Activated T-helper 1 cell treated with Interleukin-2 at 50 U/mL for 16 hours (primary cell): ENCODE measurements at regions not wholly inside any gene's neighbourhood (a gene's known extent, or its start where the extent isn't known, plus 50 kb on each side); places are given as distances from the start of the nearest gene placed in this dataset.
"Not testable (repeated sequence)": the region's sequence is repeated elsewhere in the genome, so short reads cannot be mapped to it uniquely, and the experiment has no call there.

Source experiments
- DNase-seq: peaks from one replicate; pipeline ENCODE4 v3.0.0-alpha.2; 2020; ENCODE audit warnings: low read depth

DNA sequence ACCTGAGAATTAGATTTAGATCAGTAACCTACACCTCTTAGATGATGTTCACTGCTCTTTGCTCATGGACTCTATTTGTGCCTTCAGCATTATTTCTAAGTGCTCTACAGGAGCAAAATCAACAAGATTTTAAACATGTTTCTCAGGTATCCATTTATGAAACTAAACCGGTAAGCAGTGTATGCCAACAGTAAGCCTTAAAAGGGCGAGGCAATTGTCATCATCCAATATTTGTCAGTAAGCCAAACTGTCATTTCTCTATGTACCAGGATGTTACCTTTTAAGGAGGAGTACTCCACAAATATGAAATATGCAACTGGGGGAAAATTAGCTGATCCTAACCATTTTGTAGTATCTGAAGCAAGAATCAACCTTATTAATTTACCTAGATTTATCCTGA, 69.6 kb upstream of the ZNF184 start:
- DNase-seq = no peak

DNA sequence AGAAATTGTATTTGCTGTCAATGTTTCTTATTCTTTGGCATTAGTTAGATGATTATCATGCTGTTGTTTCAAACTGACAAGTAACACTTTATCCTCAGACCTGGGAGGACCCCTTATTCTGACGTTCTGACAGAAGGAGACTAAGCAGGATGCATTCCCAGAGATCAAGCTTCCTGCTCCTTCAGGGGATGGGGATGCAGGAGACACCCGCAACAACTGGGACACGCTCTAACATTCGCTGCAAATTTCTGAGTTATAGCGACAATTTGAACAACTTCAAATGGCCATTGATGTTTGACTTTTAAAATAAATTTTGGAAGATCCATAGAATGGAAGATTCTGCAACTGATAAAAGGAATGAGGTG, 69.0 kb upstream of the ZNF184 start:
- no peak for DNase-seq

DNA sequence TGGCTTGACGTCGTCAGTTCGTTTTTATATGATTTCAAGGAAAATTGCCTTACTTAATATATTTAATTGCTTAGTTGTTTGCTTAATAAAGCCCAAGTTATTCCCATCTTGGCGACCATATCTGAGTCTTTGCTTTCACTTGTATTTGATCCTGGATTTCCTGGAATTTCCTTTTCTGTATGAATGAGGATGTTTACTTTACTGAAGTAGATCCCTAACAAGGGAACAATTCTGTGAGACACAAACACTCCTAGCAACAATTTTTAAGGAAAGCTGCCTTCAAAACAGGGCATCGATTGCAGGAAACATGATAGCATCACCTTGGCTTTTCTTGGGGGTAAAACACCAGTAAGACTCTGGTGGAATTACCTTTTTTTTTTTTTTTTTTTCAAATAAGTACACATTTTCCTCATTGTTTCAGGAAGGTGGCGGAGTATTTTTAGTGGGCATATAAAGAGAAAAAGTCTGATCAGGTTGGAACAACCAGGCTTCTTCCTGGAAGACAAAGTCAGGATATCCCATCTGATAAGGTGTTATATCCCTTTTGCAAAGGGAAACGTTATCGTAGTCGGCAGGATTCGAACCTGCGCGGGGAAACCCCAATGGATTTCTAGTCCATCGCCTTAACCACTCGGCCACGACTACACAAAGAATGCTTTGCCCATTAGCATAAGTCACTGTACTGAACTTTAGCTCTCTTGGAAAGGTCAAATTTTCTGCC, 68.5 kb upstream of the ZNF184 start:
- no peak for DNase-seq

DNA sequence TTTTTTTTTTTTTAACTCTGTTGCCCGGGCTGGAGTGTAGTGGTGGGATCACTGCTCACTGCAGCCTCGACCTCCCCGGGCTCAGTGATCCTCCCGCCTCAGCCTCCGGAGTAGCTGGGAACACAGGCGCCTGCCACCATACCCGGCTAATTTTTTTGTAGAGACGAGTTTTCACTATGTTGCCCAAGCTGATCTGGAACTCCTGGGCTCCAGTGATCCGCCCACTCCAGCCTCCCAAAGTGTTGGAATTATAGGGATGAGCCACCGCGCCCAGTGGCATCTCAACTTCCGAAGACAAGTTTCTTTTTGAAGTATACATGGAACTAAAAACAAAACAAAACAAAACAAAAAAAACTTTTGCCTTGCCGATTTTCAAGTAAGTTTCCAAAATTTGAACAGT, 66.6 kb upstream of the ZNF184 start:
- no peak for DNase-seq

DNA sequence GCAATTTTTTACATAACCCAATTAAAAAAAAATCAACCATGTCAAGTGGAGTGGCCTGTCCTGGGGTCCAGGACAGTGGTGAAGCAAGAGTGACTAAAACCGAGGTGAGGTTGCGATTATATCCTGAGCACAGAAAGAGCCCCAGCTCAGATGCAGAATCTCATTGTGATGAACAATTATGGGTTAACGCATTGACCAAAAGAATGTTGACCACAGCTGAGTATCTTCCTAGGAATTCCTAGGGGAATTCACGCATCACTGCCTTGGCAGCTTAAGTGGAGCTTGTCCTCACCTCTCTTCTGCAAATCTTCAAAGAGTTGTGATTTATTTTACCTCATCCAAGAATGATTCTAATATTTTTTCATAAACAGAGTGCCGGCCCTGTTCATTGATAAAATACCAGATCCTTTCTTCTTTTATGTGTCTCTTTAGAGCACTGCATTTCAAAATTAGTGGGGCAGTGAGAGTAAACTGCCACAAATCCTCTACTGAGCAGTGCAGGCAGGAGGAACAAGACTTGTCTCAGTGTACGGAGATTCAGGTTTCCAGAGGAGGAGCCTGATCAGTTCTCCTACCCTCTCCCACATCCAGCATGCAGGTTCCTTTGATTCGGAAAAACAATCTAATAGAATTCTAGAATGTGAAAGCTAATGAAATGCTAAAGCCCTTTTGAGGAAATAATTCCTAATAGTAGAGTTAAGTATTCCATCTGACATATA, 60.1 kb upstream of the ZNF184 start:
- no peak for DNase-seq

DNA sequence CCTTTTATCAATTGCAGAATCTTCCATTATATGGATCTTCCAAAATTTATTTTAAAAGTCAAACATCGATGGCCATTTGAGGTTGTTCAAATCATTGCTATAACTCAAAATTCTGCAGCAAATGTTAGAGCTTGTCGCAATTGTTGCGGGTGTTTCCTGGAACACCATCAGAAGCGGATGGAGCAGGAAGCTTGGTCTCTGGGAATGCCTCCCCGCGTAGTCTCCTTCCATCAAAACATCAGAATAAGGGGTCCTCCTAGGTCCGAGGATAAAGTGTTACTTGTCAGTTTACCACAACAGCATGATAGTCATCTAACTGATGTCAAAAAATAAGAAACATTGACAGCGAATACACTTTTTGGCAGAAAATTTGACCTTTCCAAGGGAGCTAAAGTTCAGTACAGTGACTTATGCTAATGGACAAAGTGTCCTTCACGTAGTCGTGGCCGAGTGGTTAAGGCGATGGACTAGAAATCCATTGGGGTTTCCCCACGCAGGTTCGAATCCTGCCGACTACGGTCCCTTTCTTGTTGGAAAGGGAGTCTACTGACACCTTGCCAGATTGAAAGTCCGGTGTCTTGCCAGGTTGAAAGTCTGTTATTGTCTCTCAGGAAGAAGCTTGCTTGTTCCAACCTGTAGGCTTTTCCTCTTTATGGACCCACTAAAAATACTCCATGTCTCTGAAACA, 59.0 kb upstream of the ZNF184 start:
- DNase-seq = no peak

DNA sequence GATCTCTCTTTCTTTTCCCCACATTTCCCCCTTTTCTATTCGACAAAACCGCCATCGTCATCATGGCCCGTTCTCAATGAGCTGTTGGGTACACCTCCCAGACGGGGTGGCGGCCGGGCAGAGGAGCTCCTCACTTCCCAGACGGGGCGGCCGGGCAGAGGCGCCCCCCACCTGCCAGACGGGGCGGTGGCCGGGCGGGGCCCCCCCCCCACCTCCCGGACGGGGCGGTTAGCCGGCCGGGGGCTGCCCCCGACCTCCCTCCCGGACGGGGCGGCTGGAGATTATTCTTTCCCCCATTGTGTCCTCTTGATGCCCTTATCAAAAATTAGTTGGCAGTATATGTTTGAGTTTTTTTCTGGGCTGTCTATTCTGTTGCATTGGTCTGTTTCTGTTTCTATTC, 56.9 kb upstream of the ZNF184 start:
- DNase-seq = not testable (repeated sequence)

DNA sequence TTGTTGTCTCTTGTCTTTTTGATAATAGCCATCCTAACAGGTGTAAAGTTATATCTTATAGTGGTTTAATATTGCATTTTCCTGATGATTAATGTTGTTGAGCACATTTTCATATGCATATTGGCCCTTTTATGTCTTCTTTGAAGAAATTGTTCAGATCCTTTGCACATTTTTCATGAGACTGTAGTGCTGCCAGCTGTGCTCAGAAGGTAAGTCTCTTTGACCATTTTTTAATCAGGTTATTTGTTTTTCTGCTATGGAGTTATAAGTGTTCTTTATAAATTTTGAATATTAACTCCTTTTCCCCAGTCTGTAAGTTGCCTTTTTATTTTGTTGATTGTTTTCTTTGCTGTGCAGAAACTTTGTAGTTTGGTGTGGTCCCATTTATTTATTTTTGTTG, 55.8 kb upstream of the ZNF184 start:
- no peak for DNase-seq
